ENCODE measurements at regions not wholly inside any gene's neighbourhood (a gene's known extent, or its start where the extent isn't known, plus 50 kb on each side); places are given as distances from the start of the nearest gene placed in this dataset.

DNA sequence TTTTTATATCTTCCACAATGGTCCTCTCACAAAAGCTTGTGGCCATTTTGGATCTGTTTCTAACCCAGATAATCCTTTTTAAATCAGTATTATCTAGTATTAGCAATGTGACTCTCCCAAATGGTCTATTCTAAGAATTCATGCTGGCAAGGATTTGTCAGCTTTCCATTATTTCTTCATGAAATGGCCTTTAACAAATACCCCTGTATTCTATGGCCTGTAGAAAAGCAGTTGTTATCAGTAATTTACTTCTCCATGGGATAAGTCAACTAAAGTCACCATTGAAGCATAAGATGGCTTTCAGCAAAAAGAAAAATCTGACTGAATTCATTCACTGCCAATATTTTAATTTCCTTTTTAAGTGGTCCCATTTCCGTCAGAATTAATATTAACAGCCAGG lies 346.4 kb upstream of the FAM174A start:
- no peaks in the 10 kb centered on the region for H3K9me3 ChIP-seq (ENCODE audit: control insufficient read depth, low read depth, low read length)
- no peak overlapping the region for H3K23ac ChIP-seq (ENCODE audit: insufficient read length, low read depth, low read length)
- no peak overlapping the region for H2BK12ac ChIP-seq (ENCODE audit: insufficient read length, low read depth, low read length)
- no peak overlapping the region for H3K27ac Mint-ChIP-seq
- H4K91ac ChIP-seq (ENCODE audit: insufficient read length, low read depth, low read length): no peak overlapping the region
- H3K27me3 Mint-ChIP-seq (ENCODE audit: low read depth): no peaks in the 10 kb centered on the region
- no peak for DNase-seq
- TF ChIP-seq, protein P1, sequence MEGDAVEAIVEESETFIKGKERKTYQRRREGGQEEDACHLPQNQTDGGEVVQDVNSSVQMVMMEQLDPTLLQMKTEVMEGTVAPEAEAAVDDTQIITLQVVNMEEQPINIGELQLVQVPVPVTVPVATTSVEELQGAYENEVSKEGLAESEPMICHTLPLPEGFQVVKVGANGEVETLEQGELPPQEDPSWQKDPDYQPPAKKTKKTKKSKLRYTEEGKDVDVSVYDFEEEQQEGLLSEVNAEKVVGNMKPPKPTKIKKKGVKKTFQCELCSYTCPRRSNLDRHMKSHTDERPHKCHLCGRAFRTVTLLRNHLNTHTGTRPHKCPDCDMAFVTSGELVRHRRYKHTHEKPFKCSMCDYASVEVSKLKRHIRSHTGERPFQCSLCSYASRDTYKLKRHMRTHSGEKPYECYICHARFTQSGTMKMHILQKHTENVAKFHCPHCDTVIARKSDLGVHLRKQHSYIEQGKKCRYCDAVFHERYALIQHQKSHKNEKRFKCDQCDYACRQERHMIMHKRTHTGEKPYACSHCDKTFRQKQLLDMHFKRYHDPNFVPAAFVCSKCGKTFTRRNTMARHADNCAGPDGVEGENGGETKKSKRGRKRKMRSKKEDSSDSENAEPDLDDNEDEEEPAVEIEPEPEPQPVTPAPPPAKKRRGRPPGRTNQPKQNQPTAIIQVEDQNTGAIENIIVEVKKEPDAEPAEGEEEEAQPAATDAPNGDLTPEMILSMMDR (conservative IDR thresholded peaks at IDR 0.05): no peak
- no CpG with 5 or more reads among the region's 1 CpG for WGBS (ENCODE audit: extremely low coverage, insufficient read length, low lambda C conversion rate)
- H3K27me3 ChIP-seq (ENCODE audit: insufficient read depth, low read length): no peaks in the 10 kb centered on the region
- H3K56ac ChIP-seq (ENCODE audit: insufficient read length, low read depth, low read length): no peak overlapping the region
- H3K4ac ChIP-seq (ENCODE audit: low read depth, low read length): no peak overlapping the region
- H3K36me3 Mint-ChIP-seq (ENCODE audit: insufficient read depth in 1 of 3, low read depth in 3 of 3): no peaks in the 10 kb centered on the region
- no peaks in the 10 kb centered on the region for H3K4me1 ChIP-seq (ENCODE audit: insufficient read depth, low read length)
- H3K9me3 Mint-ChIP-seq: no peaks in the 10 kb centered on the region
- no peak overlapping the region for H4K8ac ChIP-seq (replicated peaks; ENCODE audit: insufficient read length, low read depth, low read length)
- H2BK20ac ChIP-seq (ENCODE audit: low read depth, low read length, poor library complexity, severe bottlenecking): no peak overlapping the region
- H3K14ac ChIP-seq (ENCODE audit: insufficient read depth, low read length): no peak overlapping the region
- H4K5ac ChIP-seq (ENCODE audit: insufficient read length, low read depth, low read length): no peak overlapping the region
- H4K20me1 ChIP-seq (ENCODE audit: control insufficient read depth, insufficient read depth, insufficient read length): no peaks in the 10 kb centered on the region
- H3K4me1 Mint-ChIP-seq: peaks cover 8 to 11% of the 10 kb centered on the region in 2 experiments
- no peak overlapping the region for H3T11ph ChIP-seq (ENCODE audit: low read length)
- H3K23me2 ChIP-seq (ENCODE audit: insufficient read length, low read depth, low read length, poor library complexity, severe bottlenecking): no peaks in the 10 kb centered on the region
- H3K18ac ChIP-seq (ENCODE audit: insufficient read length, low read depth, low read length): no peak overlapping the region
- no peak overlapping the region for H3K4me2 ChIP-seq (ENCODE audit: insufficient read depth, insufficient read length, low read length)
- no peak overlapping the region for H2BK120ac ChIP-seq (ENCODE audit: low read depth, low read length, poor library complexity, severe bottlenecking)
- no peak overlapping the region for H3K9ac ChIP-seq (ENCODE audit: extremely low read depth, insufficient read length, low read length)
- no peaks in the 10 kb centered on the region for H3K79me1 ChIP-seq (ENCODE audit: insufficient read depth, low read depth, low read length, poor library complexity, severe bottlenecking)
- H3K4me3 Mint-ChIP-seq: no peak overlapping the region
- H3K27ac ChIP-seq (ENCODE audit: insufficient read length, low read depth, low read length): no peak overlapping the region
- no peak overlapping the region for H2AK5ac ChIP-seq (ENCODE audit: insufficient read length, low read length)
- H2BK5ac ChIP-seq (ENCODE audit: insufficient read length, low read length): no peak overlapping the region
- H3K79me2 ChIP-seq (ENCODE audit: insufficient read depth, low read length): no peaks in the 10 kb centered on the region
- no peak overlapping the region for H2AFZ ChIP-seq (ENCODE audit: low read length)
- no peak overlapping the region for H2BK15ac ChIP-seq (ENCODE audit: low read depth, low read length)
